Left lung (tissue), 4 donors: ENCODE measurements at regions not wholly inside any gene's neighbourhood (a gene's known extent, or its start where the extent isn't known, plus 50 kb on each side); places are given as distances from the start of the nearest gene placed in this dataset.

Source experiments
- ATAC-seq: fragments of 200-7000 bp; cut with Tn5 transposase; one replicate; pipeline ENCODE4 v1.9.1; 2020; ENCODE audit warnings: moderate library complexity
- DNase-seq, 4 donors: peaks; one replicate each; pipeline ENCODE4 v3.0.0-alpha.2; 2013 to 2020
- H3K27ac ChIP-seq, 2 donors: fragments of 200-600 bp; sonication (generic) in 1 of 2; one replicate each; pipeline versions ENCODE4 v1.5.0 to v1.8.0; 2020 to 2021
- H3K27me3 ChIP-seq, 2 donors: fragments of 200-600 bp; sonication (generic) in 1 of 2; one replicate each; pipeline versions ENCODE4 v1.5.0 to v1.8.0; 2020 to 2021
- H3K36me3 ChIP-seq, 2 donors: fragments of 200-600 bp; sonication (generic) in 1 of 2; one replicate each; pipeline versions ENCODE4 v1.5.0 to v1.8.0; 2020 to 2021
- H3K4me1 ChIP-seq, 2 donors: fragments of 200-600 bp; one replicate each; pipeline ENCODE4 v1.8.0; 2021
- H3K4me3 ChIP-seq, 2 donors: fragments of 200-600 bp; sonication (generic) in 1 of 2; one replicate each; pipeline versions ENCODE4 v1.5.0 to v1.8.0; 2020 to 2021; ENCODE audit warnings: mild to moderate bottlenecking in 1 of 2
- H3K9me3 ChIP-seq, 2 donors: fragments of 200-600 bp; sonication (generic) in 1 of 2; one replicate each; pipeline versions ENCODE4 v1.5.0 to v1.8.0; 2020 to 2021
- CTCF ChIP-seq, 2 donors: fragments of 200-600 bp; sonication (generic) in 1 of 2; IDR thresholded peaks; one replicate each; pipeline versions ENCODE4 v1.5.0 to v1.8.0; 2021; ENCODE audit warnings: antibody characterized with exemption in 2 of 2
- intact Hi-C, 2 donors: fragments of 100-400 bp; cut with DNase I; formaldehyde crosslinking; loops; one replicate each; pipeline versions ENCODE4 v1.11.2 to v1.14.2; 2022
- donor health status: DM: no; HTN: yes; CAD: no.
- donor health status: DM: no; HTN: no; CAD: no.

GRCh38 chr1:29949676-29950075, 713.4 kb downstream of the PTPRU start:
- ATAC-seq (no peak), DNase-seq (no peak)
- intact Hi-C loops = no loop called here
- H3K27me3 ChIP-seq = peaks cover 0 to 43% of the 10 kb centered on the region in 2 donors
- H3K36me3 ChIP-seq = no peaks in the 10 kb centered on the region
- no peaks in the 10 kb centered on the region for H3K4me1 ChIP-seq
- peaks cover 0 to 2% of the 10 kb centered on the region in 2 donors for H3K9me3 ChIP-seq
- TF ChIP-seq CTCF (IDR thresholded peaks at IDR 0.05) = no peak
- no peak overlapping the region for H3K4me3 ChIP-seq
- no peak overlapping the region for H3K27ac ChIP-seq

- no peak for TF ChIP-seq CTCF (IDR thresholded peaks at IDR 0.05)
- DNase-seq (no peak), ATAC-seq (no peak)
- Histone ChIP-seq H3K36me3 (no peaks in the 10 kb centered on the region), H3K27me3 (peaks cover 0 to 47% of the 10 kb centered on the region in 2 donors), H3K9me3 (peaks cover 0 to 2% of the 10 kb centered on the region in 2 donors), H3K4me3 (no peak overlapping the region), H3K27ac (no peak overlapping the region), H3K4me1 (no peaks in the 10 kb centered on the region)
- intact Hi-C loops = no loop called here
Observed at GRCh38 chr1:29948581-29948980, 712.3 kb downstream of the PTPRU start.

GRCh38 chr1:29946057-29946456, 709.7 kb downstream of the PTPRU start:
- TF ChIP-seq CTCF (IDR thresholded peaks at IDR 0.05) = no peak
- no peaks in the 10 kb centered on the region for H3K4me1 ChIP-seq
- peaks cover 0 to 2% of the 10 kb centered on the region in 2 donors for H3K9me3 ChIP-seq
- no peak for ATAC-seq
- no peaks in the 10 kb centered on the region for H3K36me3 ChIP-seq
- DNase-seq = no peak
- H3K27me3 ChIP-seq = peaks cover 0 to 59% of the 10 kb centered on the region in 2 donors
- intact Hi-C loops = no loop called here
- H3K4me3 ChIP-seq = no peak overlapping the region
- no peak overlapping the region for H3K27ac ChIP-seq

- H3K4me3 ChIP-seq = no peak overlapping the region
- H3K4me1 ChIP-seq = no peaks in the 10 kb centered on the region
- ATAC-seq (no peak), DNase-seq (no peak)
- TF ChIP-seq CTCF (IDR thresholded peaks at IDR 0.05) = no peak
- peaks cover 0 to 2% of the 10 kb centered on the region in 2 donors for H3K9me3 ChIP-seq
- no peak overlapping the region for H3K27ac ChIP-seq
- no peaks in the 10 kb centered on the region for H3K36me3 ChIP-seq
- peaks cover 0 to 66% of the 10 kb centered on the region in 2 donors for H3K27me3 ChIP-seq
- intact Hi-C loops = no loop called here
Observed at GRCh38 chr1:29945426-29945825, 709.1 kb downstream of the PTPRU start.

- DNase-seq = peak in 2 of 4 donors; percentile 24 to 26
- no peak overlapping the region for H3K27ac ChIP-seq
- intact Hi-C loops = no loop called here
- H3K4me3 ChIP-seq = no peak overlapping the region
- TF ChIP-seq CTCF (IDR thresholded peaks at IDR 0.05) = no peak
- H3K9me3 ChIP-seq = no peaks in the 10 kb centered on the region
- no peaks in the 10 kb centered on the region for H3K4me1 ChIP-seq
- no peaks in the 10 kb centered on the region for H3K36me3 ChIP-seq
- no peak for ATAC-seq
- peaks cover 0 to 71% of the 10 kb centered on the region in 2 donors for H3K27me3 ChIP-seq
Observed at GRCh38 chr1:29944253-29944905, 708.1 kb downstream of the PTPRU start.
